CD14-positive monocyte (primary cell): ENCODE measurements at regions not wholly inside any gene's neighbourhood (a gene's known extent, or its start where the extent isn't known, plus 50 kb on each side); places are given as distances from the start of the nearest gene placed in this dataset.

Experiments used
- DNase-seq, 3 donors: peaks; one replicate each; pipeline ENCODE4 v3.0.0-alpha.2; 2011 to 2022
- H2AFZ ChIP-seq: 2 replicates; pipeline ENCODE4 v1.6.0; 2012; ENCODE audit warnings: mild to moderate bottlenecking, low read depth, low read length, inconsistent platforms; ENCODE audit not compliant: insufficient read depth, poor library complexity, severe bottlenecking
- H3K27ac ChIP-seq, 2 donors: 1 replicate in 1 of 2; 2 replicates in 1 of 2; pipeline ENCODE4 v1.5.1; 2012 to 2013; ENCODE audit warnings: low read length in 2 of 2, control low read depth in 1 of 2, inconsistent platforms in 1 of 2, low read depth in 1 of 2, mild to moderate bottlenecking in 1 of 2
- H3K27me3 ChIP-seq, 2 donors: one replicate each; pipeline versions ENCODE4 v1.6.0 to v1.6.1; 2011 to 2013; ENCODE audit warnings: low read length in 2 of 2; ENCODE audit not compliant: control insufficient read depth in 2 of 2, insufficient read depth in 2 of 2
- H3K36me3 ChIP-seq, 2 donors: replicated peaks in 1 of 2; 1 replicate in 1 of 2; 2 replicates in 1 of 2; pipeline versions ENCODE4 v1.5.1 to v1.6.1; 2012 to 2013; ENCODE audit warnings: low read length in 2 of 2, control low read depth in 1 of 2, inconsistent platforms in 1 of 2, mild to moderate bottlenecking in 1 of 2; ENCODE audit not compliant: insufficient read depth in 2 of 2, control insufficient read depth in 1 of 2
- H3K4me1 ChIP-seq, 2 donors: 1 replicate in 1 of 2; 2 replicates in 1 of 2; pipeline versions ENCODE4 v1.5.1 to v1.6.1; 2012 to 2013; ENCODE audit warnings: low read length in 2 of 2, control low read depth in 1 of 2, inconsistent platforms in 1 of 2, mild to moderate bottlenecking in 1 of 2, moderate library complexity in 1 of 2; ENCODE audit not compliant: insufficient read depth in 2 of 2, control insufficient read depth in 1 of 2
- H3K4me2 ChIP-seq: replicated peaks from 2 replicates; pipeline ENCODE3; 2012; ENCODE audit warnings: low read length, moderate library complexity, mild to moderate bottlenecking; ENCODE audit not compliant: poor library complexity, severe bottlenecking; ENCODE audit errors: extremely low read depth
- H3K4me3 ChIP-seq, 3 experiments: fragments of 200-600 bp in 1 of 3; sonication (generic) in 1 of 3; replicated peaks in 1 of 3; 1 replicate in 2 of 3; 2 replicates in 1 of 3; pipeline ENCODE4 v1.5.1; 2011 to 2013; ENCODE audit warnings: low read length in 3 of 3, mild to moderate bottlenecking in 3 of 3, control low read depth in 2 of 3, low read depth in 2 of 3, inconsistent platforms in 1 of 3, moderate library complexity in 1 of 3
- H3K79me2 ChIP-seq: 2 replicates; pipeline ENCODE4 v1.6.0; 2012; ENCODE audit warnings: mild to moderate bottlenecking, control low read depth, inconsistent platforms, low read length, moderate library complexity; ENCODE audit not compliant: insufficient read depth
- H3K9ac ChIP-seq: 2 replicates; pipeline ENCODE4 v1.6.0; 2017; ENCODE audit warnings: low read length, mild to moderate bottlenecking; ENCODE audit not compliant: insufficient read depth, poor library complexity, severe bottlenecking
- H3K9me3 ChIP-seq, 2 donors: replicated peaks in 1 of 2; 1 replicate in 1 of 2; 2 replicates in 1 of 2; pipeline versions ENCODE4 v1.5.1 to v1.6.1; 2012 to 2013; ENCODE audit warnings: low read length in 2 of 2, control low read depth in 1 of 2; ENCODE audit not compliant: control insufficient read depth in 1 of 2, insufficient read depth in 1 of 2
- H4K20me1 ChIP-seq: 2 replicates; pipeline ENCODE4 v1.6.0; 2012; ENCODE audit warnings: mild to moderate bottlenecking, low read length, control low read depth, moderate library complexity; ENCODE audit not compliant: insufficient read depth
- H3K27ac Mint-ChIP-seq, 7 donors: one replicate each; pipeline ENCODE4 v1.8.0; 2020; ENCODE audit warnings: mild to moderate bottlenecking in 7 of 7, mixed read lengths in 7 of 7, moderate library complexity in 6 of 7, inconsistent platforms in 2 of 7
- H3K27me3 Mint-ChIP-seq, 3 donors: one replicate each; pipeline ENCODE4 v1.8.0; 2021 to 2022; ENCODE audit warnings: low read depth in 3 of 3, mild to moderate bottlenecking in 3 of 3, mixed read lengths in 3 of 3, moderate library complexity in 3 of 3, inconsistent platforms in 1 of 3
- H3K36me3 Mint-ChIP-seq, 2 donors: one replicate each; pipeline ENCODE4 v1.8.0; 2020; ENCODE audit warnings: mixed read lengths in 2 of 2, inconsistent platforms in 1 of 2, mild to moderate bottlenecking in 1 of 2
- H3K4me1 Mint-ChIP-seq: one replicate; pipeline ENCODE4 v1.8.0; 2020; ENCODE audit warnings: mild to moderate bottlenecking, mixed read lengths
- H3K4me3 Mint-ChIP-seq, 2 donors: one replicate each; pipeline ENCODE4 v1.8.0; 2020; ENCODE audit warnings: mild to moderate bottlenecking in 2 of 2, mixed read lengths in 2 of 2, moderate library complexity in 1 of 2
- H3K9me3 Mint-ChIP-seq, 7 donors: one replicate each; pipeline ENCODE4 v1.8.0; 2020 to 2022; ENCODE audit warnings: mixed read lengths in 7 of 7, mild to moderate bottlenecking in 6 of 7, moderate library complexity in 6 of 7, inconsistent platforms in 2 of 7
- WGBS: methylation state at CpG from one replicate; pipeline ENCODE4 v1.1.5; 2013; ENCODE audit warnings: missing lambda C conversion rate; ENCODE audit not compliant: insufficient coverage; 5-methylcytosine and 5-hydroxymethylcytosine counted together
- intact Hi-C, 2 donors: fragments of 100-400 bp; cut with micrococcal nuclease; formaldehyde crosslinking; loops; one replicate each; pipeline versions ENCODE4 v1.15.0 to v1.15.1; 2023
- TF ChIP-seq, protein P1 (sequence below): fragments of 200-600 bp; IDR thresholded peaks from one replicate; pipeline ENCODE4 v1.8.0; 2022; ENCODE audit warnings: antibody characterized with exemption, mild to moderate bottlenecking

DNA sequence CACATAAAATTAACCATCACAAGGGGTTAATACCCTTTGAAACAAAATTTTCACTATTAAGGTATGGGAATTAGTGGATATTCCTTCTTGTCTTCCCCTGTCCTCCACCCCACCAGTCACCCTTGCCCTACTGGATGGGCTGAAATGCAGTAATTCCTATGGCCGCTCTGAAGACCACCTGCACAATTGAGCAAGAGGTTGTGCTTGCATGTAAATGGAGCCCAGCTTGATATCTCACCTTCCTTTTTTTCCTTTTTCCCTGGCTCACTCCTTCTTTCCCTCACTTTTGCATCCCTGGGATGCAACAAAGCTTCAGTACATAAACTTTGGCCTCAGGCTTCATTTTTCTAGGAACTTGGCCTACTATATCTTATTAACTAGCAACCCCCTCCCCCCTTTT is 184.6 kb downstream of the SNX10 start:
- no peaks in the 10 kb centered on the region for H3K9me3 Mint-ChIP-seq
- intact Hi-C loops: no loop called here
- peaks cover 1 to 3% (median 2%) of the 10 kb centered on the region in 3 donors for H3K27me3 Mint-ChIP-seq
- H2AFZ ChIP-seq: no peak overlapping the region
- no peak overlapping the region for H3K27ac ChIP-seq
- DNase-seq: no peak
- peak overlapping the region in 2 of 7 donors; percentile 8 to 55 for H3K27ac Mint-ChIP-seq
- peaks cover 3% of the 10 kb centered on the region for H3K4me1 Mint-ChIP-seq
- 100% methylated on average over 1 of the region's 1 CpG for WGBS
- no peaks in the 10 kb centered on the region for H3K4me1 ChIP-seq
- no peaks in the 10 kb centered on the region for H3K9me3 ChIP-seq
- no peaks in the 10 kb centered on the region for H4K20me1 ChIP-seq
- no peaks in the 10 kb centered on the region for H3K36me3 Mint-ChIP-seq
- no peak overlapping the region for H3K4me3 Mint-ChIP-seq
- TF ChIP-seq, protein P1, sequence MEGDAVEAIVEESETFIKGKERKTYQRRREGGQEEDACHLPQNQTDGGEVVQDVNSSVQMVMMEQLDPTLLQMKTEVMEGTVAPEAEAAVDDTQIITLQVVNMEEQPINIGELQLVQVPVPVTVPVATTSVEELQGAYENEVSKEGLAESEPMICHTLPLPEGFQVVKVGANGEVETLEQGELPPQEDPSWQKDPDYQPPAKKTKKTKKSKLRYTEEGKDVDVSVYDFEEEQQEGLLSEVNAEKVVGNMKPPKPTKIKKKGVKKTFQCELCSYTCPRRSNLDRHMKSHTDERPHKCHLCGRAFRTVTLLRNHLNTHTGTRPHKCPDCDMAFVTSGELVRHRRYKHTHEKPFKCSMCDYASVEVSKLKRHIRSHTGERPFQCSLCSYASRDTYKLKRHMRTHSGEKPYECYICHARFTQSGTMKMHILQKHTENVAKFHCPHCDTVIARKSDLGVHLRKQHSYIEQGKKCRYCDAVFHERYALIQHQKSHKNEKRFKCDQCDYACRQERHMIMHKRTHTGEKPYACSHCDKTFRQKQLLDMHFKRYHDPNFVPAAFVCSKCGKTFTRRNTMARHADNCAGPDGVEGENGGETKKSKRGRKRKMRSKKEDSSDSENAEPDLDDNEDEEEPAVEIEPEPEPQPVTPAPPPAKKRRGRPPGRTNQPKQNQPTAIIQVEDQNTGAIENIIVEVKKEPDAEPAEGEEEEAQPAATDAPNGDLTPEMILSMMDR: no peak
- H3K9ac ChIP-seq: no peak overlapping the region
- H3K27me3 ChIP-seq: no peaks in the 10 kb centered on the region
- no peak overlapping the region for H3K4me3 ChIP-seq
- no peaks in the 10 kb centered on the region for H3K79me2 ChIP-seq
- H3K4me2 ChIP-seq: no peak overlapping the region
- H3K36me3 ChIP-seq: no peaks in the 10 kb centered on the region

DNA sequence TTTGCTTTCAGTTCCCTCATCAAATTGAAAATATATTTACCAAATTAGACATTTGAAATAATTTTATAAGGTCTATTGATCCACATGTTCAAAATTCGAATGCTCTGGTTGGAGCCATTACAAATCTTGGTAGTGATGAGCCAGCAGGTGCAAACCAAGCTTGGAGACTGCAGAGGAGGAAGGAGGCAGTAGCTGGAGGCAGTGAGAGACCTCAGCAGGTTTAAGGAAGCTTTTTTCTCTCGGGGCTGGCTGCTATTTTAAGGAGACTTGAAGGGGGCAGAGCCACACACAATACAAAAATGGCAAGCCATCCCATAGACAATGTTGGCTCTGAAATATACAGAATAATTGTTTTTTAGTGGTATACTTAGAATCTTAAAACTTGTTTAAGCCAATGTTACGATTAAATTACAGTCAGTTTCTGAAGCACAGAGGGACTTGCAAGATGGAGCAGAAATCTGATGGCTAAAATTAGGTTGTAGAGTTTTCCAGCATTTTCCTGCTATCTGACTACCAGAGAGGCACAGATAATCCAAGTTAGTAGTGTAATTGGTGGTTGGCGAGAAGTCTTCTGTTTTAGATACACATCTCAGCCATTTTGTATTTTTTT is 185.8 kb downstream of the SNX10 start:
- Mint-ChIP-seq H3K36me3 (no peaks in the 10 kb centered on the region), H3K4me1 (peaks cover 3% of the 10 kb centered on the region), H3K9me3 (no peaks in the 10 kb centered on the region), H3K4me3 (no peak overlapping the region), H3K27me3 (peaks cover 1 to 3% (median 3%) of the 10 kb centered on the region in 3 donors), H3K27ac (no peak overlapping the region)
- TF ChIP-seq, protein P1: no peak
- H3K9ac ChIP-seq: no peak overlapping the region
- no peaks in the 10 kb centered on the region for H4K20me1 ChIP-seq
- H3K79me2 ChIP-seq: no peaks in the 10 kb centered on the region
- intact Hi-C loops: no loop called here
- H3K4me1 ChIP-seq: no peaks in the 10 kb centered on the region
- no peaks in the 10 kb centered on the region for H3K27me3 ChIP-seq
- H3K4me3 ChIP-seq: no peak overlapping the region
- no peaks in the 10 kb centered on the region for H3K36me3 ChIP-seq
- DNase-seq: no peak
- no peak overlapping the region for H3K4me2 ChIP-seq
- no peaks in the 10 kb centered on the region for H3K9me3 ChIP-seq
- no peak overlapping the region for H2AFZ ChIP-seq
- WGBS: no CpG with 5 or more reads among the region's 4 CpGs
- H3K27ac ChIP-seq: no peak overlapping the region
